SKM-1 (cell line): ENCODE measurements at regions not wholly inside any gene's neighbourhood (a gene's known extent, or its start where the extent isn't known, plus 50 kb on each side); places are given as distances from the start of the nearest gene placed in this dataset.
"Not testable (repeated sequence)": the region's sequence is repeated elsewhere in the genome, so short reads cannot be mapped to it uniquely, and the experiment has no call there.

Experiments used
- DNase-seq: peaks from one replicate; lab custom pipeline; 2025; ENCODE audit not compliant: unreplicated experiment; lab: John Stamatoyannopoulos, UW

DNA sequence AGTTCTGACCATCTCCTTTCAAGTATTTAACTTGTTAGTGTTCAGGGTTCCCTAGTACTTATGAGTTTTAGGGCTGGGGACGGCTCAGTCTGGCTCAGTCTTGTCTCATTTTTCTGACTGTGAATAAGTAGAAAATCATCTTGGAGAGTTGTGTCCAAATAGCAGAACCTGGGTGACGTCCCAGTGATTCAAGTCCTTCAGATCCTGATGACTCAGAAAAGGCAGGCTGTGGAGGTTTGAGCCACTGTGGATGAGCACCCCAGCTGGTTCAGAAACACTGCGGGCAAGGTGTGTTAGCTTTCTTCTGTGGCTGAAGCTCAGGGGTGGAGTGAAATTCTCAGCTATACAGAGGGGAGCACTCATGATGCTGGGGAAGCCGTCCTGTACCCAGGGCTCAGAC is 154.4 kb upstream of the NPY start:
- DNase-seq: no peak

DNA sequence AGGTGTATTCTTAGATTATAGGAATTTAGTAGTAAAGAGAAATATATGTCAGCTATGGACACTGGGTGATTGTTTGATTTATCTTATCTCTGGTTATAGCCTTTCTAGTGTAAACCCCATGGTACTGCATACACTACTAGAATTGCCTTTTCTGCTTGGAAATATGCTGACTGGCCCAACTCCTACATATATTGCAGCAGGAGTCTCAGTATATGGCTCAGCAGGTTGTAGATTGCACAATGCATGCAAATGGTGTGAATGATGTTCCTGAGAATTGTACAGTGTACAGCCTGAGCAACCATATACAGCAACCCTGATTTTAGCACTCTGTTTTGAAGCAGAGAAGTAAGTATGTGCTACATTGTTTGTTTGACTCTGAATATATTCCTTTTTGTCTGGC is 153.4 kb upstream of the NPY start:
- DNase-seq: no peak

DNA sequence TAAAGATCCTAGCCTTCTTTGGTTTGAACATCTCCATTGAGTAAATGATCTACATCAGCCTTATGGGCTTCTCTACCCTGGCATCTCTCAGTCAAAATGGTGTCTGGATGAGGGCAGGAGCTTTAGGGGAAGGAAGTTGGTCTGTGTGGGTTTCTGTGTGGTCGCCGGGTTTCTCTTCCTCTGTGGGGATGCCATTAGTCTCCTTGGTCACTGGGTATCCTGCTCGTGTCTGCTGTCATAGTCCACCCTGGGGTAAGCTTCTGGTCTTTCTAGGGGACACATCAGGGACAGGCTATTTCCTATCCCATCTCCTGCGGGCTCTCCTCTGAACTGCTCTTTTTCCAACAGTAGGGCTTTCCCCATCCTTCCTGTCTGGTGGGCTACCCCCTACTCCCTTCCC is 150.3 kb upstream of the NPY start:
- no peak for DNase-seq

GRCh38 chr7:24134535-24134934 is 149.5 kb upstream of the NPY start:
- DNase-seq: no peak

DNA sequence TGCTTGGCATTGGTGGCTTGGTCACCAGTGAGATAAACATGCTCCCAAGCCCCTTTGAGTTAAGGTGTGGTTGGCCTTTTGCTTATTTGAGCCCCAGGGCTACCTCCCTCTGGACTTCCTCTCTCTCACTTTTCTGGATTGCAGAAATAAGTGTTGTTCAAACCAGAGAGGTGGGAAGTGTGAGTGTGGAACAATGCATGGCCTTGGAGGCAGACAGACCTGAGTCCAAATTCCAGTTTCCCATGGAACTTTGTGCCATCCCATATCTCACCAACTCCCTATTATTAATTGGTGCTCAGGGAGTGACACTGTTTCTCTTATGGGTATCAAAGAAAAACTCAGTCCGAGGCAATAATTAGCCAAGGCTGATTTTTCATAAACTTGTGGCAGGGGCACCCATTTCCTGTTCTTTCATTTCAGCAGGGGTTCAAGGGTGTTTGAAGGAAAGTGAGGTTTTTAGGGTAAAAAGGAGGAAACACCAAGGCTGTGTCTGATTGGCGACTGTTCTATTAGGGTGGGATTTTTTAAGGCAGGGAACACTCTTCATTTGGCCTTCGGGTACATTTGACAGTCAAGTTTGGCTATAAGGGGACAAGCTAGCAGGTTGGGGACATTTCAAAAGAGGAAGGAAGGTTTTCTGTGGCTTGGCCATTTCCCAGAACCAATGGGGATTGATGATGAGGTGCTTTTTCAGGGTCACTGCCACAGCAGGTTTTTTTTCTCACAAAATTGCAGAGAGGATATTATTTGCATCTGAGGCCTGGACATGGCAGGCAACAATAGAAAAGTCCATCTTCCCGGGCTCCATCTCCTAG is 148.8 kb upstream of the NPY start:
- DNase-seq: no peak

DNA sequence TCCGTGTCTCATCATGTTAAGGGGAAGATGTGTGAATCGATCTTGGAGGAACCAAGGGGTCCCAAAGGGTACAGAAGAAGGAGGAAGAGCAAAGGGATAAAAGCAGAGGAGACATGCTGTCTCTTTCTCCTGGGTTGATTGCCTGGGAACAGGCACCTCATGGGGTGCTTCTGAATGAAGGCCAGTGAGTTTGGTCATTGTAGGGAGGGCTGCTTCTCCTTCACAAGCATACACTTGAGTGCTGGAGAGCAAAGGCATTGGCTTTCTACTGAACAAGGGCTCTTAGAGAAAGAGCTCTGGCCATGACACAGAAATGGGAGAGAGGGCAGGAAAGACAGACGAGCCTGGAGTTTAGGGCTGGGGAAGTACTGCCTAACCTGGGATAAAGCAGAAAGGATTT is 146.7 kb upstream of the NPY start:
- DNase-seq: no peak

DNA sequence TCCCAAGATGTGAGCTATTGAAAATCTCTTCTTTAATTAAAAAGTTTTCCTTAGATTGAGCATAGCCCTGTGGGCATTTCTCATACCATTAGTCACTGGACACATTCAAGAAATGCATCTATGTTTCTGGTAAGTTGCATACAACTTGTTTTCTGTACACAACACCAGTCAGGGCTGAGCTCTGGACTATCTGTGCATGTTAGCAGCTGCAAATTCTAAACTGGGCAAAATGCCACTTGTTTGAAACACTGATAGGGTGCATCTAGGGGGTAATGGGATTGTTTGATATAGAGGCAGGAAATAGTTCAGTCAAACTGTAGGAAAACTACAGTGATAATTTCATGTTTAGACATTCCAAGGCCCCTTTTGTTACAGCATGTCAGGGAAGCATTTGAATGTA is 145.6 kb upstream of the NPY start:
- no peak for DNase-seq

- no peak for DNase-seq
Observed at GRCh38 chr7:24140001-24140400, 144.0 kb upstream of the NPY start.

- DNase-seq: no peak
Observed at GRCh38 chr7:24141874-24142509, 142.0 kb upstream of the NPY start.

DNA sequence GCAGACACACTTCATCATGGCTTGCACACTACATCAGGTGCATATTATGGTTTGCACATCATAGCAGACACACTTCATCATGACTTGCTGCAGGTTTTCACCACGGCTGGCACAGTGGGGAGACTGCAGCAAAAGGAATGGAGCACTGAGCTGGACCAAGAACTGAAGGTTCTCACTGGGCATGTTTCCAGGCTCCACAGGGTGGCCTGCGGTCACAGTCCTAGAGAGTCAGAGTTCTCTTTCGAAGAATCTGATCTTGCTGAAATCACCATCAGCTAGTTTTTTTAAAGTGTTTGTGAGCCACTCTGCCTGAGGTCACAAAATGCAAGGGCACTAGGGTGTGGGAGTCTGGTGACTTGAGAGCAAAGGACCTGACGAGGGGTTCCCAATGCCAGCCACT is 140.4 kb upstream of the NPY start:
- no peak for DNase-seq

DNA sequence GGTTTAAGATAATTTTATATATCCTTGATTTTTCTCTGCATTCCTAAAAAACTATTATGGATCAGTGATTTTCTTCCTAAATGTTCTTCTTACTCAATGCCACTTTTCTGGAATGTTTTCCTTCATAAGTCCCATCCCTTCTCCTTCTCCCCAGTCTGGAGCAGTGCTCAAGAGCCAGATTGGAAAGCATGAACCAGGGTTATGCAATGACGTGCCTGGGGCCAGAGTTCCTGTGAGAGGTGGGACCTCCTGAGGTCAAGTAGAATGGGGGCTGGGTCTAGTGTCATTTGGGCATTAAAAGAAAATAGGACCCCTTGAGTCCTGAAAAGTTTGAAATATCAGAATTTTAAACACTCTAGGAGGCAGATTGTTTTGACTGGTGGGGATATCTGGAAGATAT is 132.0 kb upstream of the NPY start:
- no peak for DNase-seq

DNA sequence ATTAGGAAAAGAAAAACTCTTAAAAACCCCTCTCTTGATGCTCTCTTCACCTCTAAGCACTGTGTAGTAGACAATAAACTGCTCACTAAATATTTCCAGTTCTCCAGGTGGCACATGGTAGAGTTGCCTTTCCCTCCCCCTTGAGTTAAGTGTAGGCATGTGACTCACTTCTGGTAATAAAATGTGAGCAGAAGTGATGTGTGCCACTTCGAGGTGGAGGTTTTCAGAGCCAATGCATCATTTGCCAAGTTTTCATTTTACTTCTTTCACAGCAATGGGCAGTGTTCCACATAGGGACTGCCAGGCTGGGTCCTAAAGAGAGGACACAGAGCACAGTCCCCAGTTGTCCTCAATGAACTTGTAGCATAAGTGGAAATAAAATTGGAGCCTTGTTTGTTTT is 131.6 kb upstream of the NPY start:
- no peak for DNase-seq

- DNase-seq: no peak
Observed at GRCh38 chr7:24152877-24153472, 131.0 kb upstream of the NPY start.

- no peak for DNase-seq
Observed at GRCh38 chr7:24157666-24158065, 126.3 kb upstream of the NPY start.

- no peak for DNase-seq
Observed at GRCh38 chr7:24158975-24159374, 125.0 kb upstream of the NPY start.

- no peak for DNase-seq
Observed at GRCh38 chr7:24164401-24164800, 119.6 kb upstream of the NPY start.

DNA sequence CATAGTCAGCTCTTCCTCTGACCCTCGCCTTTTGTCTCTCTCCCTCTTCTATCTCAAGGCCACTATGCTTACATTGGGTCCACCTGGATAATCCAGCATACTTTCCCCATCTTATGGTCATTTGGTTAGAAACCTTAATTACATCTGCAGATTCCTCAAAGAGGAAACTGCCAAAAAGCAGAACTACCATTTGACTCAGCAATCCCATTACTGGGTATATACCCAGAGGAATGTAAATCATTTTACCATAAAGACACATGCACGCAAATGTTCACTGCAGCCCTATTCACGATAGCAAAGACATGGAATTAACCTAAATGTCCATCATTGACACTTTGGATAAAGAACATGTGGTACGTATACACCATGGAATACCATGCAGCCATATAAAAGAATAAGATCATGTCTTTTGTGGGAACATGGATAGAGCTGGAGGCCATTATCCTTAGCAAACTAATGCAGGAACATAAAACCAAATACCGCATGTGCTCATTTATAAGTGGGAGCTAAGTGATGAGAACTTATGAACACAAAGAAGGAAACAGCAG is 114.8 kb upstream of the NPY start:
- no peak for DNase-seq

- DNase-seq: not testable (repeated sequence)
Observed at GRCh38 chr7:24171951-24172350, 112.0 kb upstream of the NPY start.

- DNase-seq: no peak
Observed at GRCh38 chr7:24172856-24173255, 111.1 kb upstream of the NPY start.

DNA sequence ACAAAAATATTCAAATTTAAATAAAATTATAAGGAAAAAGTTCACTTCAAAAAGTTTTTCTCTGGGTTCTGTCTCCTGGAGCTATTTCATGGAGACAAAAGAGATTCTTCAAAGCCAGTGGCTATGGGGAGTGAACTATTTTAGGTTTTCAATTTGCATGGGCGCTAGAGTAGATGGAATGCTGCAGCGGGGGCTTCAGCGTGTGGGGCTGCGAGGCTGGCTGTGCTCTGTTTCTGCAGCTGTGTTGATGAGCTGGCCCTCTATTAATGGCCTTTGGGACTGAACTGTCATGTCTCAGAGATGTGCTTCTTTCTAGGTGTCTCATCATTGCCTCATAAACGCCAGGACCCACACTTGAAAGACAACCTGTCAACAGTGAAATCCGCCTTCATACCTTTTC is 108.4 kb upstream of the NPY start:
- DNase-seq: no peak

- DNase-seq: no peak
Observed at GRCh38 chr7:24178811-24179570, 105.0 kb upstream of the NPY start.
